Stimulated activated CD4-positive, alpha-beta T cell treated with anti-CD3 and anti-CD28 coated beads, Interleukin-4, amount 100 ng/mL, for 4 hours (primary cell): ENCODE measurements at regions not wholly inside any gene's neighbourhood (a gene's known extent, or its start where the extent isn't known, plus 50 kb on each side); places are given as distances from the start of the nearest gene placed in this dataset.
"Not testable (repeated sequence)": the region's sequence is repeated elsewhere in the genome, so short reads cannot be mapped to it uniquely, and the experiment has no call there.

Experiments used
- DNase-seq, 2 experiments: peaks; one replicate each; pipeline ENCODE4 v3.0.0-alpha.2; 2020

GRCh38 chr12:97714107-97714563, 251.5 kb downstream of the RMST start:
- DNase-seq: no peak

- DNase-seq: no peak
Measured at GRCh38 chr12:97716356-97716755, 253.8 kb downstream of the RMST start.

- DNase-seq: not testable (repeated sequence)
Measured at GRCh38 chr12:97723801-97724200, 261.2 kb downstream of the RMST start.

- no peak for DNase-seq
Measured at GRCh38 chr12:97745406-97746101, 282.9 kb downstream of the RMST start.

- no peak for DNase-seq
Measured at GRCh38 chr12:97748298-97748697, 285.7 kb downstream of the RMST start.

- no peak for DNase-seq
Measured at GRCh38 chr12:97751704-97752103, 289.1 kb downstream of the RMST start.

GRCh38 chr12:97752129-97752528, 289.5 kb downstream of the RMST start:
- no peak for DNase-seq

GRCh38 chr12:97753332-97753731, 290.7 kb downstream of the RMST start:
- DNase-seq: no peak

GRCh38 chr12:97754306-97754705, 291.7 kb downstream of the RMST start:
- no peak for DNase-seq

- no peak for DNase-seq
Measured at GRCh38 chr12:97756066-97756666, 293.6 kb downstream of the RMST start.

- no peak for DNase-seq
Measured at GRCh38 chr12:97756741-97757140, 294.1 kb downstream of the RMST start.

- DNase-seq: no peak
Measured at GRCh38 chr12:97757481-97758193, 295.0 kb downstream of the RMST start.

- DNase-seq: no peak
Measured at GRCh38 chr12:97758194-97758501, 295.5 kb downstream of the RMST start.

GRCh38 chr12:97758586-97758985, 296.0 kb downstream of the RMST start:
- DNase-seq: no peak

- DNase-seq: no peak
Measured at GRCh38 chr12:97760601-97761000, 298.0 kb downstream of the RMST start.

GRCh38 chr12:97763113-97763512, 300.5 kb downstream of the RMST start:
- no peak for DNase-seq

GRCh38 chr12:97764700-97765099, 302.1 kb downstream of the RMST start:
- DNase-seq: no peak

- DNase-seq: no peak
Measured at GRCh38 chr12:97767347-97767746, 304.7 kb downstream of the RMST start.

- no peak for DNase-seq
Measured at GRCh38 chr12:97778111-97778510, 315.5 kb downstream of the RMST start.

- DNase-seq: no peak
Measured at GRCh38 chr12:97781342-97781741, 318.7 kb downstream of the RMST start.

- no peak for DNase-seq
Measured at GRCh38 chr12:97784904-97785303, 322.3 kb downstream of the RMST start.

- no peak for DNase-seq
Measured at GRCh38 chr12:97790281-97790680, 327.7 kb downstream of the RMST start.

GRCh38 chr12:97797473-97797872, 334.9 kb downstream of the RMST start:
- no peak for DNase-seq

GRCh38 chr12:97800561-97800960, 338.0 kb downstream of the RMST start:
- no peak for DNase-seq
